ENCODE measurements at regions not wholly inside any gene's neighbourhood (a gene's known extent, or its start where the extent isn't known, plus 50 kb on each side); places are given as distances from the start of the nearest gene placed in this dataset.

- dilution Hi-C loops (cut with MboI; ENCODE audit: extremely low pct_ligation_motif_present, low sequenced_read_pairs) (no loop called here), intact Hi-C loops (cut with micrococcal nuclease) (no loop called here)
- no peak overlapping the region for H3K27ac ChIP-seq (ENCODE audit: insufficient read depth, low read depth, low read length)
- H3K36me3 ChIP-seq (ENCODE audit: control insufficient read depth in 2 of 2, extremely low read depth in 1 of 2, insufficient read depth in 2 of 2, low read length in 2 of 2): no peaks in the 10 kb centered on the region
- H3K27me3 ChIP-seq (ENCODE audit: control insufficient read depth in 2 of 2, insufficient read depth in 2 of 2, low read length in 2 of 2): no peaks in the 10 kb centered on the region
- H3K79me2 ChIP-seq (ENCODE audit: control insufficient read depth, insufficient read depth, low read length): no peaks in the 10 kb centered on the region
- H4K20me1 ChIP-seq (replicated peaks; ENCODE audit: control insufficient read depth, extremely low read depth, insufficient read depth, low read length): no peaks in the 10 kb centered on the region
- H3K4me2 ChIP-seq (ENCODE audit: insufficient read depth, low read length): no peak overlapping the region
- no peak overlapping the region for H2AFZ ChIP-seq (ENCODE audit: low read depth, low read length)
- TF ChIP-seq CTCF (IDR thresholded peaks at IDR 0.05; ENCODE audit: extremely low read depth in 1 of 2, insufficient read depth in 1 of 2, low read depth in 1 of 2, low read length in 2 of 2): no peak
- TF ChIP-seq POLR2AphosphoS5 (IDR thresholded peaks at IDR 0.05; ENCODE audit: insufficient read depth, low read depth, low read length): no peak
- TF ChIP-seq MAX (IDR thresholded peaks at IDR 0.05; ENCODE audit: insufficient read depth, insufficient read length): no peak
- no peak for TF ChIP-seq MYC (IDR thresholded peaks at IDR 0.05; ENCODE audit: low read depth, low read length)
- no peak for TF ChIP-seq FOS (IDR thresholded peaks at IDR 0.05; ENCODE audit: borderline replicate concordance, insufficient read depth, low read length)
- no peak for TF ChIP-seq JUN (IDR thresholded peaks at IDR 0.05; ENCODE audit: borderline replicate concordance, insufficient read depth, insufficient read length, low read depth)
- TF ChIP-seq GATA2 (IDR thresholded peaks at IDR 0.05; ENCODE audit: insufficient read depth, insufficient read length, low read depth, low read length): no peak
- TF ChIP-seq POLR2A (IDR thresholded peaks at IDR 0.05; ENCODE audit: low read depth, low read length): no peak
- TF ChIP-seq EZH2 (IDR thresholded peaks at IDR 0.05; ENCODE audit: borderline replicate concordance, low read depth, low read length, severe bottlenecking): no peak
- FAIRE-seq (no peak), DNase-seq (ENCODE audit: low read depth, low spot score) (no peak)
- H3K9me1 ChIP-seq (replicated peaks; ENCODE audit: control insufficient read depth, extremely low read depth, insufficient read depth, low read length): no peaks in the 10 kb centered on the region
- ChIA-PET POLR2A (no interaction called here), CTCF (no interaction called here)
- no peak overlapping the region for H3K9ac ChIP-seq (replicated peaks; ENCODE audit: extremely low read depth, insufficient read depth, low read length)
- H3K4me3 ChIP-seq (replicated peaks in 1 of 3; ENCODE audit: insufficient read depth in 1 of 3, low read depth in 1 of 3, low read length in 3 of 3): no peak overlapping the region
- H3K9me3 ChIP-seq (replicated peaks; ENCODE audit: control insufficient read depth, insufficient read depth, low read length): peaks cover 4% of the 10 kb centered on the region
- no TSS peak for BruUV-seq (replicated peaks)
- no peaks in the 10 kb centered on the region for H3K4me1 ChIP-seq (ENCODE audit: control insufficient read depth, extremely low read depth, insufficient read depth, low read length)
Measured at GRCh38 chr14:82422230-82422629, 888.6 kb upstream of the SEL1L start.
